C4-2B (cell line): ENCODE measurements at regions not wholly inside any gene's neighbourhood (a gene's known extent, or its start where the extent isn't known, plus 50 kb on each side); places are given as distances from the start of the nearest gene placed in this dataset.

Experiments
- ZFX ChIP-seq: fragments of 450-650 bp; IDR thresholded peaks from 2 replicates; pipeline ENCODE4 v1.6.1; 2017
- TF ChIP-seq, protein P1 (sequence below): fragments of 450-650 bp; conservative IDR thresholded peaks from 2 replicates; pipeline ENCODE4 v1.5.1; 2017; ENCODE audit warnings: mild to moderate bottlenecking

DNA sequence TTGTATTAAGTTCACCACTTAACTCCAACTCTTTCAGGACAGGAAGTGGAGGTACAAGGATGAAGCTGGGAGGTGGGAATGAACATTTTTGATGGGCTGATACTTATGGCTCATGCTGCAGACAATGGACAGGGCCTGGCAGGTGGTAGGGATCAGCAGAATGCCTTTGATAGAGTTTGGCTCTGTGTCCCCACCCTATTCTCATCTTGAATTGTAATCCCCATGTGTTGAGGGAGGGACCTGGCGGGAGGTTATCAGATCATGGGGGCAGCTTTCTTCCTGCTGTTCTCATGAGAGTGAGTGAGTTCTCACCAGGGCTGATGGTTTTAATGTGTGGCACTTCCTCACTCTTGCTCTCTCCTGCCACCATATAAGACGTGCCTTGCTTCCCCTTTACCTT lies 87.3 kb upstream of the PRLR start:
- TF ChIP-seq, protein P1, sequence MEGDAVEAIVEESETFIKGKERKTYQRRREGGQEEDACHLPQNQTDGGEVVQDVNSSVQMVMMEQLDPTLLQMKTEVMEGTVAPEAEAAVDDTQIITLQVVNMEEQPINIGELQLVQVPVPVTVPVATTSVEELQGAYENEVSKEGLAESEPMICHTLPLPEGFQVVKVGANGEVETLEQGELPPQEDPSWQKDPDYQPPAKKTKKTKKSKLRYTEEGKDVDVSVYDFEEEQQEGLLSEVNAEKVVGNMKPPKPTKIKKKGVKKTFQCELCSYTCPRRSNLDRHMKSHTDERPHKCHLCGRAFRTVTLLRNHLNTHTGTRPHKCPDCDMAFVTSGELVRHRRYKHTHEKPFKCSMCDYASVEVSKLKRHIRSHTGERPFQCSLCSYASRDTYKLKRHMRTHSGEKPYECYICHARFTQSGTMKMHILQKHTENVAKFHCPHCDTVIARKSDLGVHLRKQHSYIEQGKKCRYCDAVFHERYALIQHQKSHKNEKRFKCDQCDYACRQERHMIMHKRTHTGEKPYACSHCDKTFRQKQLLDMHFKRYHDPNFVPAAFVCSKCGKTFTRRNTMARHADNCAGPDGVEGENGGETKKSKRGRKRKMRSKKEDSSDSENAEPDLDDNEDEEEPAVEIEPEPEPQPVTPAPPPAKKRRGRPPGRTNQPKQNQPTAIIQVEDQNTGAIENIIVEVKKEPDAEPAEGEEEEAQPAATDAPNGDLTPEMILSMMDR, result no peak
- TF ChIP-seq ZFX, result no peak
